ENCODE measurements at regions not wholly inside any gene's neighbourhood (a gene's known extent, or its start where the extent isn't known, plus 50 kb on each side); places are given as distances from the start of the nearest gene placed in this dataset.

DNA sequence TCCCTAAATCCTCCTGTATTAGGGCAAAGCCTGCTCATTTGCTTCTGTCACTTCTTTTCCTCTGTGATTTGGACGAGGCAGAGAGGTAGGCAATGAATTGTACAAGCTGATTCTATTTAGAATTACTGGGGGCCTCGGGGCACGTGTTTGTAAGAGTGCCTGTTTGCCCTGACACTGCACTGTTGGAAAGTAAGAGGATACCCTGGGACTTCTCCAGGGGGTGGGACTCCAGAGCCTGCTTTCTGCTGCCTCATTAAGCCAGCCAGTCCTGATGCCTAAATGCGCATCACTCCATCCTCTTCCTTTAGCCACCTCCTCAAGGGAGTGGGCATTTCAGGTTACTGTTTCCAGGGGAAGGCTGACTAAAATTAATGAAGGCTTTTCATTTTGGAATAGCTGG lies 134.3 kb downstream of the TDRD15 start:
- H3K4me3 ChIP-seq (ENCODE audit: low read depth, low read length), result no peak overlapping the region
- TF ChIP-seq, protein P1, sequence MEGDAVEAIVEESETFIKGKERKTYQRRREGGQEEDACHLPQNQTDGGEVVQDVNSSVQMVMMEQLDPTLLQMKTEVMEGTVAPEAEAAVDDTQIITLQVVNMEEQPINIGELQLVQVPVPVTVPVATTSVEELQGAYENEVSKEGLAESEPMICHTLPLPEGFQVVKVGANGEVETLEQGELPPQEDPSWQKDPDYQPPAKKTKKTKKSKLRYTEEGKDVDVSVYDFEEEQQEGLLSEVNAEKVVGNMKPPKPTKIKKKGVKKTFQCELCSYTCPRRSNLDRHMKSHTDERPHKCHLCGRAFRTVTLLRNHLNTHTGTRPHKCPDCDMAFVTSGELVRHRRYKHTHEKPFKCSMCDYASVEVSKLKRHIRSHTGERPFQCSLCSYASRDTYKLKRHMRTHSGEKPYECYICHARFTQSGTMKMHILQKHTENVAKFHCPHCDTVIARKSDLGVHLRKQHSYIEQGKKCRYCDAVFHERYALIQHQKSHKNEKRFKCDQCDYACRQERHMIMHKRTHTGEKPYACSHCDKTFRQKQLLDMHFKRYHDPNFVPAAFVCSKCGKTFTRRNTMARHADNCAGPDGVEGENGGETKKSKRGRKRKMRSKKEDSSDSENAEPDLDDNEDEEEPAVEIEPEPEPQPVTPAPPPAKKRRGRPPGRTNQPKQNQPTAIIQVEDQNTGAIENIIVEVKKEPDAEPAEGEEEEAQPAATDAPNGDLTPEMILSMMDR (IDR thresholded peaks at IDR 0.05; ENCODE audit: insufficient read depth, low read length), result no peak
- no peak for DNase-seq (ENCODE audit: low read depth)

DNA sequence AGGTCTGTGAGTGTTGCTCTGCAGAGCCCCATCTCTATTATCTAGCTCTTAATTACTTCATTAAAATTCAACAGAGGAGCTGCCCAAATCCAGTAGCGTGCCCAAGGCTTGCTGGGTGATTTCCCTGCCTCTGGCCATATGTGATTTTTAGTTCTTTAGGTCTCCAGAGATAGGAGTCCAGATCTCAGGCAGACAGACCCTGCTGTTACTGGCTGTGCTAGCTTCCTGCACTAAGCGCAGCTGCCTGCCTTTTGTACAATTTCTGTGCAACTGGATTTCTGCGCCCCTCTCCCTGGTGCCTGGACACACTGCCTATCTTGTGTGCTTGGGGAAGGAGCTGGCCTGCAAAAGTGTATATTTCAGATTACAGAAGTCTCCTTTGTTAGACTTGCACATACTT lies 136.5 kb downstream of the TDRD15 start:
- TF ChIP-seq, protein P1 (IDR thresholded peaks at IDR 0.05; ENCODE audit: insufficient read depth, low read length), result no peak
- no peak overlapping the region for H3K4me3 ChIP-seq (ENCODE audit: low read depth, low read length)
- DNase-seq (ENCODE audit: low read depth), result no peak

DNA sequence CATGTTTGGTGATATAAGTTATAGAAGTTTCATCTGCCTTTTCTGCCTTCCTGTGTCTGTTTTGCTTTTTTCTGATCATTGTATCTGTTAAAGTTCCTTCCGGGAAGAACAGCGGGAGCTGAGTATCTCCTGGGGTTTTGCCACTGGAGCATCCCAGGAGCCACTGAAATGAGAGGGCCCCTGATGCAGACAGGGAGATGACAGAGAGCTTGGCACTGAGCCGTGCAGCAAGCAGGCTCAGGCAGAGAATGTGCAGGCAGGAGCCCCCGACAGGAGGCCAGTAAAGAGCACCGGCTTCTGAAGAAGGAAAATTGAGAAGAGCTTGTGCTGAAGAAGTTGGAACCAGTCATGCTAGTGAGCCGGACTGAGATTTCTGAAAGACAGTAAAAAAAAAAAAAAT lies 137.8 kb downstream of the TDRD15 start:
- TF ChIP-seq, protein P1 (IDR thresholded peaks at IDR 0.05; ENCODE audit: insufficient read depth, low read length), result no peak
- H3K4me3 ChIP-seq (ENCODE audit: low read depth, low read length), result no peak overlapping the region
- no peak for DNase-seq (ENCODE audit: low read depth)

DNA sequence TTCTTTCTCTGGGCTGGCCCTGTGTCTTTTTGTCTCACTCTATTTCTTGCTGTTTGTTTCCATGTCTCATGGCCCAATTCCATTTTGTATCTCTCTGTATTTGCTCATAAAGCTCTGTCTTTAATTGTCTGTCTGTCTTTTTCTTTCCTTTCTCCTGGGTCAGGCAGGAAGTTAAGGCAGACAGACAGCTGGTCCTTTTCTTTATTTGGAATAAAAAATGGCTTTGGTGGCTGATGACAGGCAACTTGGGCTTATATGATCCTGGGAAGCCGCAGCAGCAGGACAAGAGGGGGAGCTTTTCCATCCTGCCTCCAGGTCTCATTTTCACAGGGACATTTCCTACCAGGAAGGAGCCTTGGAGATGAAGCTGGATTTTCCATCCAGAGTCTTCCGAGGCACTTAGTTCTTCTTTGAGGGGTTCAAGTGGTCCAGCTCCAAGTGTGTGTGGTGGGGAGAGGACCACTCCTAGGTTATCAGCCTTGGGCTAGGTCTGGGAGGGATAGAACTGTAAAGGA lies 138.7 kb downstream of the TDRD15 start:
- H3K4me3 ChIP-seq (ENCODE audit: low read depth, low read length), result no peak overlapping the region
- TF ChIP-seq, protein P1 (IDR thresholded peaks at IDR 0.05; ENCODE audit: insufficient read depth, low read length), result no peak
- DNase-seq (ENCODE audit: low read depth), result no peak

DNA sequence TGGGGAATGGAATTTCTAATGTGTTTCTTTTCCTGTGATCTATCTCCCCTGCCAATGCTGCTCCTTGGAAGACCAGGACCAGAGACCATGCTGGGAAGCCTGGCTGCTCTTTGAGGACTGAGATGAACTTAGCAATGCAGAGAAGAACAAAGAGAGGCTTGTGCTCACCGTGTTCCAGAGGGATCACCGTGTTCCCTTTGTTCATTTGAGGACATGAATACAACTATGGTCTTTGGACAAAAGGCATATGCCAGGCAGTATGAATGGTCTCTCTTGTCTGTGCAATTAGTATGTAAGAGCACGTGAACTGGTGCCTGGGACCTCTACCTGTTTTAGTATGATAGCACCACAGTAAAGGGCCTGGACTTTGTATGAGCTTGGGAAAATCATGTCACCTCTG lies 139.9 kb downstream of the TDRD15 start:
- TF ChIP-seq, protein P1 (IDR thresholded peaks at IDR 0.05; ENCODE audit: insufficient read depth, low read length), result no peak
- no peak overlapping the region for H3K4me3 ChIP-seq (ENCODE audit: low read depth, low read length)
- DNase-seq (ENCODE audit: low read depth), result no peak

DNA sequence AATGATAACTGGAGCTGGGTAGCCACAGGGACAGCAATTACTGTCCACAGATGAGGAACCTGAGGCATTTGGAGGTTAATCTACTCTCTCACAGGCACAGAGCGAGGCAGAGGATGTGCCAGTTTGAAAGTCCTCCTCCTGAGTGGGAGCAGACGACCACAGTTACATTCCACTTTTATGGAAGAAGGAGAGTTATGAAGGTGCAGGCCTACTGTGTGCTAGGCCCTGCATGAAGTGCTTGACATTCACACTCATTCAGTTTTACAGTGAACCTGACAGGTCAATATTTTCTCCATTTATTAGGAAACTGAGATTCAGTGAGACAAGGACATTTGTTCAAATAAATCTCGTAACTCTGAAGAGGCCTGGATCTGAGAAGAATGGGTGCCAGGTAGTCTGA lies 142.0 kb downstream of the TDRD15 start:
- H3K4me3 ChIP-seq (ENCODE audit: low read depth, low read length), result no peak overlapping the region
- no peak for DNase-seq (ENCODE audit: low read depth)
- TF ChIP-seq, protein P1 (IDR thresholded peaks at IDR 0.05; ENCODE audit: insufficient read depth, low read length), result no peak

DNA sequence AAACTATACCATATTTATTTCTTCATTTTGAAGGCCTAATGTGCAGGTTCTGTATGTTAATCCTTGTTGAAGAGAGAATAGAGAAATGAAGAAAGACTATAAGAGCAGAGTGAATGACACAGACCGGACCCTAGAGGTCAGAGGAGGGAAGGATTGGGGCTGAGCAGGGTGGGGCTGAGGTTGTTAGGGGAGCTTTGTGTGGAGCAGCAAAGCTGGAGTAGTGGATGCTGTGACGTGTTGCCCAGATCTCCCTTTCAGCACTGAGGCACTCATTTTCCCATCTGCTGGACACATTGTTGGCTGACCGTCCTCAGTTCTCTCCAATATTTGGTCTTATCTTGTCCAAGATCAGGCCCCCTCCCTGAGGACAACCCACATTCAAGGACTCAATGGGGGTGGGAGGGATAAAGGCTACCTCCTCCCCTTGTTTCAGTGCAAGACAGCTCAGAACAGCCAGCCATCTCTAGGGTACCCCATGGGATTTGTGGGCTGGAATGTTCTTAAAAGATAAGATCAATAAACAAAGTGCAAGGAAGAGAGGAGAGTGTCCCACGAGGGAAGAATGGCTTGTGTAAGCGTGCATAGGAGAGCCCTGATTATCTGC lies 143.6 kb downstream of the TDRD15 start:
- TF ChIP-seq, protein P1 (IDR thresholded peaks at IDR 0.05; ENCODE audit: insufficient read depth, low read length), result no peak

More for the DNA sequence above, 143.6 kb downstream of the TDRD15 start:
- DNase-seq (ENCODE audit: low read depth), result no peak
- no peak overlapping the region for H3K4me3 ChIP-seq (ENCODE audit: low read depth, low read length)

All from fibroblast of the aortic adventitia (primary cell).